ENCODE measurements at regions not wholly inside any gene's neighbourhood (a gene's known extent, or its start where the extent isn't known, plus 50 kb on each side); places are given as distances from the start of the nearest gene placed in this dataset.

DNA sequence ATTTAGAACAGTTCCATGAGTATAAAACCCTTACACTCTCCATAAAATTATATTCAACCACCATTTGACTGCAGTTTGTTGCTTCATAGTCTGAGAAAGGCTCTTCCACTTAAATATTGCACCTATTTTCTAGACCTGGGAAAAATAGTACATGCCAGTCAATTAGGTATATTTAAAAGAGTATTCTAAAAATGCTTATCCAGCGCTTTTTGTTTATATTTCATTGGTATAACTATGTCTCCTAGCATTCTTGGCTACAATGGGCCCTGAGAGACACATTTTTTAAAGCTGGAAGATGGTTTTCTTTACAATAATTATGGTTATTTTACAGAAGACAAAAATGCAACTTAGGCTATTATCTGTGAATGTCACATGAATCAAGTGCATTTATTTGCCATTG lies 439.4 kb downstream of the KCNJ18 start:
- TF ChIP-seq, protein P1, sequence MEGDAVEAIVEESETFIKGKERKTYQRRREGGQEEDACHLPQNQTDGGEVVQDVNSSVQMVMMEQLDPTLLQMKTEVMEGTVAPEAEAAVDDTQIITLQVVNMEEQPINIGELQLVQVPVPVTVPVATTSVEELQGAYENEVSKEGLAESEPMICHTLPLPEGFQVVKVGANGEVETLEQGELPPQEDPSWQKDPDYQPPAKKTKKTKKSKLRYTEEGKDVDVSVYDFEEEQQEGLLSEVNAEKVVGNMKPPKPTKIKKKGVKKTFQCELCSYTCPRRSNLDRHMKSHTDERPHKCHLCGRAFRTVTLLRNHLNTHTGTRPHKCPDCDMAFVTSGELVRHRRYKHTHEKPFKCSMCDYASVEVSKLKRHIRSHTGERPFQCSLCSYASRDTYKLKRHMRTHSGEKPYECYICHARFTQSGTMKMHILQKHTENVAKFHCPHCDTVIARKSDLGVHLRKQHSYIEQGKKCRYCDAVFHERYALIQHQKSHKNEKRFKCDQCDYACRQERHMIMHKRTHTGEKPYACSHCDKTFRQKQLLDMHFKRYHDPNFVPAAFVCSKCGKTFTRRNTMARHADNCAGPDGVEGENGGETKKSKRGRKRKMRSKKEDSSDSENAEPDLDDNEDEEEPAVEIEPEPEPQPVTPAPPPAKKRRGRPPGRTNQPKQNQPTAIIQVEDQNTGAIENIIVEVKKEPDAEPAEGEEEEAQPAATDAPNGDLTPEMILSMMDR (IDR thresholded peaks at IDR 0.05): no peak
- no peak for TF ChIP-seq POLR2AphosphoS5 (IDR thresholded peaks at IDR 0.05; ENCODE audit: low read depth, low read length)
- TF ChIP-seq, protein P2, sequence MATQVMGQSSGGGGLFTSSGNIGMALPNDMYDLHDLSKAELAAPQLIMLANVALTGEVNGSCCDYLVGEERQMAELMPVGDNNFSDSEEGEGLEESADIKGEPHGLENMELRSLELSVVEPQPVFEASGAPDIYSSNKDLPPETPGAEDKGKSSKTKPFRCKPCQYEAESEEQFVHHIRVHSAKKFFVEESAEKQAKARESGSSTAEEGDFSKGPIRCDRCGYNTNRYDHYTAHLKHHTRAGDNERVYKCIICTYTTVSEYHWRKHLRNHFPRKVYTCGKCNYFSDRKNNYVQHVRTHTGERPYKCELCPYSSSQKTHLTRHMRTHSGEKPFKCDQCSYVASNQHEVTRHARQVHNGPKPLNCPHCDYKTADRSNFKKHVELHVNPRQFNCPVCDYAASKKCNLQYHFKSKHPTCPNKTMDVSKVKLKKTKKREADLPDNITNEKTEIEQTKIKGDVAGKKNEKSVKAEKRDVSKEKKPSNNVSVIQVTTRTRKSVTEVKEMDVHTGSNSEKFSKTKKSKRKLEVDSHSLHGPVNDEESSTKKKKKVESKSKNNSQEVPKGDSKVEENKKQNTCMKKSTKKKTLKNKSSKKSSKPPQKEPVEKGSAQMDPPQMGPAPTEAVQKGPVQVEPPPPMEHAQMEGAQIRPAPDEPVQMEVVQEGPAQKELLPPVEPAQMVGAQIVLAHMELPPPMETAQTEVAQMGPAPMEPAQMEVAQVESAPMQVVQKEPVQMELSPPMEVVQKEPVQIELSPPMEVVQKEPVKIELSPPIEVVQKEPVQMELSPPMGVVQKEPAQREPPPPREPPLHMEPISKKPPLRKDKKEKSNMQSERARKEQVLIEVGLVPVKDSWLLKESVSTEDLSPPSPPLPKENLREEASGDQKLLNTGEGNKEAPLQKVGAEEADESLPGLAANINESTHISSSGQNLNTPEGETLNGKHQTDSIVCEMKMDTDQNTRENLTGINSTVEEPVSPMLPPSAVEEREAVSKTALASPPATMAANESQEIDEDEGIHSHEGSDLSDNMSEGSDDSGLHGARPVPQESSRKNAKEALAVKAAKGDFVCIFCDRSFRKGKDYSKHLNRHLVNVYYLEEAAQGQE (IDR thresholded peaks at IDR 0.05; ENCODE audit: insufficient read depth in 1 of 2, low read depth in 2 of 2, low read length in 1 of 2): no peak
- no peak for TF ChIP-seq TCF7L2 (IDR thresholded peaks at IDR 0.05; ENCODE audit: low read depth, low read length)

Measured in Panc1 (cell line).